H9 (cell line): ENCODE measurements at regions not wholly inside any gene's neighbourhood (a gene's known extent, or its start where the extent isn't known, plus 50 kb on each side); places are given as distances from the start of the nearest gene placed in this dataset.

Source experiments
- DNase-seq: peaks from one replicate; pipeline ENCODE4 v3.0.0-alpha.2; 2017
- H2AFZ ChIP-seq: one replicate; pipeline ENCODE4 v1.6.1; 2013; ENCODE audit warnings: mild to moderate bottlenecking, low read length, control low read depth, moderate library complexity
- H2AK5ac ChIP-seq: 2 replicates; pipeline ENCODE4 v1.6.1; 2013; ENCODE audit warnings: low read length, control low read depth, mixed read lengths; ENCODE audit not compliant: insufficient read length
- H2BK120ac ChIP-seq: one replicate; pipeline ENCODE4 v1.6.1; 2013; ENCODE audit warnings: low read depth, mild to moderate bottlenecking, low read length, control low read depth, inconsistent platforms; ENCODE audit not compliant: poor library complexity, severe bottlenecking
- H2BK12ac ChIP-seq: 2 replicates; pipeline ENCODE4 v1.6.1; 2013; ENCODE audit warnings: low read length, control low read depth, mixed read lengths, low read depth; ENCODE audit not compliant: insufficient read length
- H2BK15ac ChIP-seq: 2 replicates; pipeline ENCODE4 v1.6.1; 2013; ENCODE audit warnings: low read depth, low read length, control low read depth
- H2BK20ac ChIP-seq: one replicate; pipeline ENCODE4 v1.6.1; 2013; ENCODE audit warnings: low read depth, mild to moderate bottlenecking, low read length, control low read depth, inconsistent platforms; ENCODE audit not compliant: poor library complexity, severe bottlenecking
- H2BK5ac ChIP-seq: 2 replicates; pipeline ENCODE4 v1.6.1; 2013; ENCODE audit warnings: low read length, control low read depth, mixed read lengths; ENCODE audit not compliant: insufficient read length
- H3K14ac ChIP-seq: 2 replicates; pipeline ENCODE4 v1.6.1; 2013; ENCODE audit warnings: low read length, control low read depth; ENCODE audit not compliant: insufficient read depth
- H3K18ac ChIP-seq: 2 replicates; pipeline ENCODE4 v1.6.1; 2013; ENCODE audit warnings: low read depth, mild to moderate bottlenecking, mixed read lengths, low read length, control low read depth; ENCODE audit not compliant: insufficient read length
- H3K23ac ChIP-seq: 2 replicates; pipeline ENCODE4 v1.6.1; 2013; ENCODE audit warnings: low read length, control low read depth, mixed read lengths, low read depth; ENCODE audit not compliant: insufficient read length
- H3K23me2 ChIP-seq: 2 replicates; pipeline ENCODE4 v1.6.1; 2013; ENCODE audit warnings: low read depth, mild to moderate bottlenecking, mixed read lengths, low read length, control low read depth; ENCODE audit not compliant: insufficient read length, poor library complexity, severe bottlenecking
- H3K27ac ChIP-seq: 2 replicates; pipeline ENCODE4 v1.5.1; 2013; ENCODE audit warnings: low read length, control low read depth, mixed read lengths, low read depth; ENCODE audit not compliant: insufficient read length
- H3K27me3 ChIP-seq: 2 replicates; pipeline ENCODE4 v1.6.1; 2013; ENCODE audit warnings: low read length, control low read depth, inconsistent platforms; ENCODE audit not compliant: insufficient read depth
- H3K4ac ChIP-seq: 2 replicates; pipeline ENCODE4 v1.6.1; 2013; ENCODE audit warnings: low read depth, mild to moderate bottlenecking, control low read depth, inconsistent platforms, low read length, moderate library complexity
- H3K4me1 ChIP-seq: 2 replicates; pipeline ENCODE4 v1.6.1; 2013; ENCODE audit warnings: low read length, control low read depth, inconsistent platforms; ENCODE audit not compliant: insufficient read depth
- H3K4me2 ChIP-seq: 2 replicates; pipeline ENCODE4 v1.6.1; 2013; ENCODE audit warnings: low read length, control low read depth, mixed read lengths; ENCODE audit not compliant: insufficient read length, insufficient read depth
- H3K56ac ChIP-seq: 2 replicates; pipeline ENCODE4 v1.6.1; 2013; ENCODE audit warnings: low read depth, mild to moderate bottlenecking, mixed read lengths, low read length, control low read depth; ENCODE audit not compliant: insufficient read length
- H3K79me1 ChIP-seq: 2 replicates; pipeline ENCODE4 v1.6.1; 2013; ENCODE audit warnings: low read depth, mild to moderate bottlenecking, moderate library complexity, low read length, control low read depth, inconsistent platforms; ENCODE audit not compliant: insufficient read depth, poor library complexity, severe bottlenecking
- H3K79me2 ChIP-seq: 2 replicates; pipeline ENCODE4 v1.6.1; 2013; ENCODE audit warnings: low read length, control low read depth, inconsistent platforms; ENCODE audit not compliant: insufficient read depth
- H3K9ac ChIP-seq: 2 replicates; pipeline ENCODE4 v1.6.1; 2013; ENCODE audit warnings: low read length, control low read depth, mixed read lengths; ENCODE audit not compliant: insufficient read length; ENCODE audit errors: extremely low read depth
- H3K9me3 ChIP-seq: one replicate; pipeline ENCODE4 v1.6.1; 2013; ENCODE audit warnings: low read depth, low read length, inconsistent platforms; ENCODE audit not compliant: control insufficient read depth
- H3T11ph ChIP-seq: one replicate; pipeline ENCODE4 v1.6.1; 2013; ENCODE audit warnings: mild to moderate bottlenecking, low read length, control low read depth, inconsistent platforms
- H4K20me1 ChIP-seq: one replicate; pipeline ENCODE4 v1.6.1; 2013; ENCODE audit not compliant: control insufficient read depth, insufficient read length, insufficient read depth
- H4K5ac ChIP-seq: 2 replicates; pipeline ENCODE4 v1.6.1; 2013; ENCODE audit warnings: low read depth, mild to moderate bottlenecking, mixed read lengths, low read length, control low read depth; ENCODE audit not compliant: insufficient read length
- H4K8ac ChIP-seq: replicated peaks from 2 replicates; pipeline ENCODE4 v1.6.1; 2013; ENCODE audit warnings: low read length, control low read depth, mixed read lengths, low read depth; ENCODE audit not compliant: insufficient read length
- H4K91ac ChIP-seq: 2 replicates; pipeline ENCODE4 v1.6.1; 2013; ENCODE audit warnings: low read depth, mild to moderate bottlenecking, moderate library complexity, mixed read lengths, low read length, control low read depth; ENCODE audit not compliant: insufficient read length
- H3K27ac Mint-ChIP-seq, 3 experiments: 2 replicates in 2 of 3; 3 replicates in 1 of 3; pipeline ENCODE4 v1.8.0; 2020 to 2021; ENCODE audit warnings: mixed read lengths in 3 of 3, mild to moderate bottlenecking in 1 of 3, moderate library complexity in 1 of 3
- H3K27me3 Mint-ChIP-seq: 2 replicates; pipeline ENCODE4 v1.8.0; 2021; ENCODE audit warnings: low read depth, mild to moderate bottlenecking, moderate library complexity, mixed read lengths
- H3K36me3 Mint-ChIP-seq, 3 experiments: 2 replicates in 2 of 3; 3 replicates in 1 of 3; pipeline ENCODE4 v1.8.0; 2020 to 2021; ENCODE audit warnings: low read depth in 3 of 3, mixed read lengths in 3 of 3; ENCODE audit not compliant: insufficient read depth in 1 of 3
- H3K4me1 Mint-ChIP-seq, 2 experiments: 2 replicates each; pipeline ENCODE4 v1.8.0; 2020; ENCODE audit warnings: mixed read lengths in 2 of 2
- H3K4me3 Mint-ChIP-seq, 2 experiments: 2 replicates in 1 of 2; 3 replicates in 1 of 2; pipeline ENCODE4 v1.8.0; 2020 to 2021; ENCODE audit warnings: mild to moderate bottlenecking in 2 of 2, mixed read lengths in 2 of 2, moderate library complexity in 1 of 2
- H3K9me3 Mint-ChIP-seq, 2 experiments: 2 replicates in 1 of 2; 3 replicates in 1 of 2; pipeline ENCODE4 v1.8.0; 2020; ENCODE audit warnings: mild to moderate bottlenecking in 2 of 2, mixed read lengths in 2 of 2, moderate library complexity in 1 of 2
- WGBS: extraction: QIAGEN DNeasy Blood & Tissue Kit; methylation state at CpG from one replicate; pipeline ENCODE4 v1.1.7; 2013; ENCODE audit warnings: missing lambda C conversion rate, low lambda C conversion rate, mixed read lengths; ENCODE audit not compliant: insufficient read length; ENCODE audit errors: extremely low coverage; 5-methylcytosine and 5-hydroxymethylcytosine counted together
- TF ChIP-seq, protein P1 (sequence below): fragments of 200-600 bp; sonication (generic); conservative IDR thresholded peaks from 3 replicates; pipeline ENCODE4 v1.8.0; 2021; ENCODE audit warnings: antibody characterized with exemption, mild to moderate bottlenecking

DNA sequence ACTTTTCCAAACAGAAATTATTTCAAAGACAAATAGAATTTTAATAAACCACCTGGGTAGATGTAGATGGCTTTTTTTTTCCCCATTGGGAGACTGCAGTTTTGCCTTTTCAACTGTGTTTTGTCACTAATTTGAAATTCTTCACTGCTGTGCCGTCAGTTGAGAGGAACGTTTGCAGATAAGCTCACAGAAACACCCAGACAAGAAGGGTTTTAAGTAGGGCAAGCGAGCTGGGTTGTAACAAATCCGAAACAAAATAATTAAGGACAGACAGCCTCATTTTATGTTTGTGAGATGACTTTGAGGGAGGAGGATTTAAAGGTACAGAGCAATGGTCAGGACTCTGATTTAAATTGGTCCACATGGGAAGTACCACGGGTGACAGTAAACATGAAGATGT, 155.1 kb upstream of the NTRK2 start:
- DNase-seq = no peak
- H3K18ac ChIP-seq = no peak overlapping the region
- H4K20me1 ChIP-seq = no peaks in the 10 kb centered on the region
- no peak overlapping the region for H3K4me2 ChIP-seq
- peaks cover 9 to 19% (median 17%) of the 10 kb centered on the region in 3 experiments; a peak in 6 of 7 replicates for H3K36me3 Mint-ChIP-seq
- H2BK12ac ChIP-seq = no peak overlapping the region
- no CpG with 5 or more reads among the region's 5 CpGs for WGBS
- no peak overlapping the region for H2BK15ac ChIP-seq
- peaks cover 4% of the 10 kb centered on the region; the same call in 1 of the 2 replicates for H3K27me3 Mint-ChIP-seq
- no peaks in the 10 kb centered on the region for H3K23me2 ChIP-seq
- H3K4ac ChIP-seq = no peak overlapping the region
- no peaks in the 10 kb centered on the region for H3K9me3 ChIP-seq
- H3K79me1 ChIP-seq = no peaks in the 10 kb centered on the region
- H3K4me1 ChIP-seq = no peaks in the 10 kb centered on the region
- peaks cover 5 to 6% of the 10 kb centered on the region in 2 experiments; a peak in 3 of 4 replicates for H3K4me1 Mint-ChIP-seq
- H4K91ac ChIP-seq = no peak overlapping the region
- no peak overlapping the region for H3K56ac ChIP-seq
- H2BK5ac ChIP-seq = no peak overlapping the region
- no peak overlapping the region for H2BK20ac ChIP-seq
- H3K9me3 Mint-ChIP-seq = peaks cover 18% of the 10 kb centered on the region in 2 experiments
- H3T11ph ChIP-seq = no peak overlapping the region
- no peak overlapping the region for H3K27ac ChIP-seq
- no peak overlapping the region; a peak in 1 of 5 replicates for H3K4me3 Mint-ChIP-seq
- H3K27ac Mint-ChIP-seq = no peak overlapping the region
- no peak overlapping the region for H3K14ac ChIP-seq
- no peak overlapping the region for H2AK5ac ChIP-seq
- H4K5ac ChIP-seq = no peak overlapping the region
- H4K8ac ChIP-seq = no peak overlapping the region
- H2BK120ac ChIP-seq = no peak overlapping the region
- TF ChIP-seq, protein P1, sequence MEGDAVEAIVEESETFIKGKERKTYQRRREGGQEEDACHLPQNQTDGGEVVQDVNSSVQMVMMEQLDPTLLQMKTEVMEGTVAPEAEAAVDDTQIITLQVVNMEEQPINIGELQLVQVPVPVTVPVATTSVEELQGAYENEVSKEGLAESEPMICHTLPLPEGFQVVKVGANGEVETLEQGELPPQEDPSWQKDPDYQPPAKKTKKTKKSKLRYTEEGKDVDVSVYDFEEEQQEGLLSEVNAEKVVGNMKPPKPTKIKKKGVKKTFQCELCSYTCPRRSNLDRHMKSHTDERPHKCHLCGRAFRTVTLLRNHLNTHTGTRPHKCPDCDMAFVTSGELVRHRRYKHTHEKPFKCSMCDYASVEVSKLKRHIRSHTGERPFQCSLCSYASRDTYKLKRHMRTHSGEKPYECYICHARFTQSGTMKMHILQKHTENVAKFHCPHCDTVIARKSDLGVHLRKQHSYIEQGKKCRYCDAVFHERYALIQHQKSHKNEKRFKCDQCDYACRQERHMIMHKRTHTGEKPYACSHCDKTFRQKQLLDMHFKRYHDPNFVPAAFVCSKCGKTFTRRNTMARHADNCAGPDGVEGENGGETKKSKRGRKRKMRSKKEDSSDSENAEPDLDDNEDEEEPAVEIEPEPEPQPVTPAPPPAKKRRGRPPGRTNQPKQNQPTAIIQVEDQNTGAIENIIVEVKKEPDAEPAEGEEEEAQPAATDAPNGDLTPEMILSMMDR = no peak
- no peak overlapping the region for H3K23ac ChIP-seq
- H3K79me2 ChIP-seq = no peaks in the 10 kb centered on the region
- H3K27me3 ChIP-seq = no peaks in the 10 kb centered on the region
- H3K9ac ChIP-seq = no peak overlapping the region
- H2AFZ ChIP-seq = no peak overlapping the region
